ENCODE measurements at regions not wholly inside any gene's neighbourhood (a gene's known extent, or its start where the extent isn't known, plus 50 kb on each side); places are given as distances from the start of the nearest gene placed in this dataset.

- Histone ChIP-seq H3K4me2 (ENCODE audit: low read length) (no peak overlapping the region), H3K9me3 (ENCODE audit: low read length) (no peaks in the 10 kb centered on the region), H3K36me3 (ENCODE audit: insufficient read depth, low read length) (no peaks in the 10 kb centered on the region), H2AFZ (ENCODE audit: low read depth, low read length) (no peak overlapping the region), H3K79me2 (replicated peaks; ENCODE audit: insufficient read depth, low read length) (no peaks in the 10 kb centered on the region), H4K20me1 (ENCODE audit: insufficient read depth) (no peaks in the 10 kb centered on the region), H3K9me2 (ENCODE audit: insufficient read depth, low read length) (no peaks in the 10 kb centered on the region), H3F3A (ENCODE audit: insufficient read depth, low read length, poor library complexity, severe bottlenecking) (no peaks in the 10 kb centered on the region), H3K4me3 (ENCODE audit: low read length) (no peak overlapping the region), H3K9ac (ENCODE audit: low read length) (no peak overlapping the region), H3K27me3 (ENCODE audit: insufficient read depth, low read depth, low read length) (no peaks in the 10 kb centered on the region), H3K27ac (ENCODE audit: low read length) (no peak overlapping the region)
- TF ChIP-seq SMC3 (conservative IDR thresholded peaks at IDR 0.05; ENCODE audit: poor library complexity) (no peak), POLR2AphosphoS5 (IDR thresholded peaks at IDR 0.05) (no peak), CTCF (IDR thresholded peaks at IDR 0.05; ENCODE audit: poor library complexity, severe bottlenecking) (no peak), EP300 (conservative IDR thresholded peaks at IDR 0.05; ENCODE audit: poor library complexity, severe bottlenecking) (no peak), RAD21 (conservative IDR thresholded peaks at IDR 0.05) (no peak), REST (IDR thresholded peaks at IDR 0.05; ENCODE audit: borderline replicate concordance) (no peak), EZH2 (IDR thresholded peaks at IDR 0.05; ENCODE audit: borderline replicate concordance, insufficient read depth, low read length, poor library complexity, severe bottlenecking) (no peak), MXI1 (conservative IDR thresholded peaks at IDR 0.05; ENCODE audit: poor library complexity, severe bottlenecking) (no peak), TAF1 (IDR thresholded peaks at IDR 0.05; ENCODE audit: low read depth) (no peak)
Measured at GRCh38 chr6:92147246-92147645, 1272.1 kb downstream of the EPHA7 start.

- Histone ChIP-seq H3K36me3 (ENCODE audit: insufficient read depth, low read length) (no peaks in the 10 kb centered on the region), H3K9ac (ENCODE audit: low read length) (no peak overlapping the region), H3K4me2 (ENCODE audit: low read length) (no peak overlapping the region), H3F3A (ENCODE audit: insufficient read depth, low read length, poor library complexity, severe bottlenecking) (no peaks in the 10 kb centered on the region), H3K9me2 (ENCODE audit: insufficient read depth, low read length) (no peaks in the 10 kb centered on the region), H2AFZ (ENCODE audit: low read depth, low read length) (no peak overlapping the region), H4K20me1 (ENCODE audit: insufficient read depth) (no peaks in the 10 kb centered on the region), H3K4me3 (ENCODE audit: low read length) (no peak overlapping the region), H3K27ac (ENCODE audit: low read length) (no peak overlapping the region), H3K79me2 (replicated peaks; ENCODE audit: insufficient read depth, low read length) (no peaks in the 10 kb centered on the region), H3K9me3 (ENCODE audit: low read length) (no peaks in the 10 kb centered on the region), H3K27me3 (ENCODE audit: insufficient read depth, low read depth, low read length) (no peaks in the 10 kb centered on the region)
- TF ChIP-seq RAD21 (conservative IDR thresholded peaks at IDR 0.05) (no peak), EZH2 (IDR thresholded peaks at IDR 0.05; ENCODE audit: borderline replicate concordance, insufficient read depth, low read length, poor library complexity, severe bottlenecking) (no peak), POLR2AphosphoS5 (IDR thresholded peaks at IDR 0.05) (no peak), TAF1 (IDR thresholded peaks at IDR 0.05; ENCODE audit: low read depth) (no peak), MXI1 (conservative IDR thresholded peaks at IDR 0.05; ENCODE audit: poor library complexity, severe bottlenecking) (no peak), SMC3 (conservative IDR thresholded peaks at IDR 0.05; ENCODE audit: poor library complexity) (no peak), CTCF (IDR thresholded peaks at IDR 0.05; ENCODE audit: poor library complexity, severe bottlenecking) (no peak), REST (IDR thresholded peaks at IDR 0.05; ENCODE audit: borderline replicate concordance) (no peak), EP300 (conservative IDR thresholded peaks at IDR 0.05; ENCODE audit: poor library complexity, severe bottlenecking) (no peak)
Measured at GRCh38 chr6:92139601-92140000, 1279.8 kb downstream of the EPHA7 start.
